H1 (cell line): ENCODE measurements at regions not wholly inside any gene's neighbourhood (a gene's known extent, or its start where the extent isn't known, plus 50 kb on each side); places are given as distances from the start of the nearest gene placed in this dataset.
A peak's percentile ranks its signal among the peaks of the same experiment; 100 is the strongest.
"Not testable (repeated sequence)": the region's sequence is repeated elsewhere in the genome, so short reads cannot be mapped to it uniquely, and the experiment has no call there.

Experiments
- CTCF ChIA-PET: fragments of 300-600 bp; sonication (Branson Sonifier 250); formaldehyde crosslinking; loops from one replicate; lab custom pipeline; 2021; ENCODE audit not compliant: partially characterized antibody; lab: Charles Lee
- POLR2A ChIA-PET: fragments of 300-600 bp; sonication (Branson Sonifier 250); formaldehyde crosslinking; loops from one replicate; lab custom pipeline; 2021; ENCODE audit warnings: inconsistent platforms; ENCODE audit not compliant: partially characterized antibody; lab: Charles Lee
- DNase-seq, 2 experiments: peaks; one replicate each; pipeline versions ENCODE4 v3.0.0 to v3.0.0-alpha.2; 2010 to 2022; ENCODE audit warnings: low spot score in 2 of 2, low read depth in 1 of 2, mixed read lengths in 1 of 2
- FAIRE-seq: peaks from 2 replicates; lab custom pipeline; 2011; peaks lifted over from hg19 to GRCh38; lab: Jason Lieb, UNC
- H2AFZ ChIP-seq: 2 replicates; pipeline ENCODE4 v1.8.1; 2012; ENCODE audit warnings: low read length, inconsistent platforms
- H2AK5ac ChIP-seq: 2 replicates; pipeline ENCODE4 v1.6.1; 2013; ENCODE audit warnings: low read depth, low read length
- H2BK120ac ChIP-seq: replicated peaks from 2 replicates; pipeline ENCODE3; 2013; ENCODE audit warnings: low read depth, low read length, inconsistent platforms
- H2BK12ac ChIP-seq: 2 replicates; pipeline ENCODE4 v1.6.1; 2013; ENCODE audit warnings: low read depth, low read length
- H2BK15ac ChIP-seq: 2 replicates; pipeline ENCODE4 v1.6.1; 2013; ENCODE audit warnings: low read length
- H2BK20ac ChIP-seq: 2 replicates; pipeline ENCODE4 v1.6.1; 2013; ENCODE audit warnings: low read length
- H2BK5ac ChIP-seq: 2 replicates; pipeline ENCODE4 v1.6.1; 2013; ENCODE audit warnings: low read depth, low read length
- H3K14ac ChIP-seq: 2 replicates; pipeline ENCODE4 v1.6.1; 2013; ENCODE audit warnings: inconsistent platforms; ENCODE audit not compliant: insufficient read length
- H3K18ac ChIP-seq: 2 replicates; pipeline ENCODE4 v1.6.1; 2013; ENCODE audit warnings: low read length; ENCODE audit errors: extremely low read depth
- H3K23ac ChIP-seq: 2 replicates; pipeline ENCODE4 v1.6.1; 2013; ENCODE audit warnings: inconsistent platforms; ENCODE audit not compliant: insufficient read length
- H3K23me2 ChIP-seq: 2 replicates; pipeline ENCODE4 v1.6.1; 2013; ENCODE audit warnings: low read depth, low read length
- H3K27ac ChIP-seq: 2 replicates; pipeline ENCODE4 v1.6.1; 2011; ENCODE audit warnings: low read depth, low read length, inconsistent platforms
- H3K27me3 ChIP-seq, 4 experiments: replicated peaks in 1 of 4; 1 replicate in 1 of 4; 2 replicates in 3 of 4; pipeline versions ENCODE4 v1.6.1 to v1.8.1; 2011 to 2013; ENCODE audit warnings: low read length in 3 of 4, mild to moderate bottlenecking in 3 of 4, inconsistent platforms in 2 of 4, mixed read lengths in 2 of 4, moderate library complexity in 1 of 4; ENCODE audit not compliant: control insufficient read depth in 3 of 4, insufficient read depth in 3 of 4; ENCODE audit errors: extremely low read depth in 1 of 4
- H3K36me3 ChIP-seq, 4 experiments: 2 replicates each; pipeline versions ENCODE4 v1.6.1 to v1.8.1; 2011 to 2013; ENCODE audit warnings: mild to moderate bottlenecking in 4 of 4, low read length in 3 of 4, moderate library complexity in 2 of 4, control low read depth in 1 of 4, inconsistent platforms in 1 of 4; ENCODE audit not compliant: insufficient read depth in 4 of 4, control insufficient read depth in 2 of 4
- H3K4ac ChIP-seq: replicated peaks from 2 replicates; pipeline ENCODE3; 2013; ENCODE audit warnings: low read length, low read depth, mixed read lengths, inconsistent platforms; ENCODE audit not compliant: insufficient read length
- H3K4me1 ChIP-seq, 4 experiments: replicated peaks in 1 of 4; 1 replicate in 1 of 4; 2 replicates in 3 of 4; pipeline versions ENCODE4 v1.6.1 to v1.8.1; 2011 to 2013; ENCODE audit warnings: low read length in 3 of 4, inconsistent platforms in 2 of 4, mixed read lengths in 1 of 4; ENCODE audit not compliant: insufficient read depth in 4 of 4, control insufficient read depth in 3 of 4
- H3K4me2 ChIP-seq, 2 experiments: 2 replicates each; pipeline versions ENCODE4 v1.6.1 to v1.8.1; 2011 to 2013; ENCODE audit warnings: low read depth in 2 of 2, low read length in 2 of 2, control low read depth in 1 of 2, inconsistent platforms in 1 of 2, mild to moderate bottlenecking in 1 of 2; ENCODE audit not compliant: insufficient read depth in 1 of 2
- H3K4me3 ChIP-seq, 4 experiments: fragments of 200-600, 300-600 bp in 1 of 4; sonication (generic), shearing (Covaris generic), sonication (Bioruptor Twin) in 1 of 4; 2 replicates each; pipeline versions ENCODE4 v1.5.1 to v1.8.1; 2011 to 2016; ENCODE audit warnings: low read length in 4 of 4, low read depth in 3 of 4, control low read depth in 2 of 4, inconsistent platforms in 2 of 4, mild to moderate bottlenecking in 2 of 4, mixed read lengths in 1 of 4, moderate library complexity in 1 of 4; ENCODE audit not compliant: insufficient read depth in 2 of 4; ENCODE audit errors: extremely low read depth in 1 of 4
- H3K56ac ChIP-seq: replicated peaks from 2 replicates; pipeline ENCODE3; 2013; ENCODE audit warnings: low read depth, mild to moderate bottlenecking, mixed read lengths, low read length, inconsistent platforms; ENCODE audit not compliant: insufficient read length
- H3K79me1 ChIP-seq: 2 replicates; pipeline ENCODE4 v1.6.1; 2013; ENCODE audit warnings: low read depth, low read length, control low read depth
- H3K79me2 ChIP-seq, 2 experiments: 2 replicates each; pipeline versions ENCODE4 v1.6.1 to v1.8.1; 2012 to 2013; ENCODE audit warnings: low read length in 2 of 2, mild to moderate bottlenecking in 2 of 2, inconsistent platforms in 1 of 2; ENCODE audit not compliant: insufficient read depth in 2 of 2, control insufficient read depth in 1 of 2
- H3K9ac ChIP-seq, 4 experiments: replicated peaks in 1 of 4; 1 replicate in 1 of 4; 2 replicates in 3 of 4; pipeline versions ENCODE4 v1.6.1 to v1.8.1; 2011 to 2013; ENCODE audit warnings: low read depth in 3 of 4, low read length in 3 of 4, control low read depth in 2 of 4, mild to moderate bottlenecking in 2 of 4, moderate library complexity in 2 of 4, inconsistent platforms in 1 of 4; ENCODE audit errors: extremely low read depth in 1 of 4
- H3K9me3 ChIP-seq, 2 experiments: 2 replicates each; pipeline versions ENCODE4 v1.6.1 to v1.8.1; 2012 to 2013; ENCODE audit warnings: mild to moderate bottlenecking in 2 of 2, moderate library complexity in 2 of 2, control low read depth in 1 of 2, inconsistent platforms in 1 of 2, low read depth in 1 of 2, low read length in 1 of 2, mixed read lengths in 1 of 2; ENCODE audit not compliant: insufficient read depth in 2 of 2
- H4K20me1 ChIP-seq, 2 experiments: replicated peaks in 1 of 2; 2 replicates each; pipeline versions ENCODE3 to v1.8.1; 2011 to 2013; ENCODE audit warnings: inconsistent platforms in 2 of 2, low read length in 2 of 2, mild to moderate bottlenecking in 1 of 2; ENCODE audit not compliant: insufficient read depth in 2 of 2, control insufficient read depth in 1 of 2
- H4K5ac ChIP-seq: 2 replicates; pipeline ENCODE4 v1.6.1; 2013; ENCODE audit warnings: low read length, low read depth, mixed read lengths, inconsistent platforms; ENCODE audit not compliant: insufficient read length
- H4K8ac ChIP-seq: 2 replicates; pipeline ENCODE4 v1.8.0; 2013; ENCODE audit warnings: mild to moderate bottlenecking, moderate library complexity, low read length, inconsistent platforms; ENCODE audit not compliant: insufficient read depth; ENCODE audit errors: extremely low read depth
- H4K91ac ChIP-seq: replicated peaks from 2 replicates; pipeline ENCODE3; 2013; ENCODE audit warnings: low read length, mixed read lengths, inconsistent platforms; ENCODE audit not compliant: insufficient read length
- CTCF ChIP-seq, 3 experiments: IDR thresholded peaks; 1 replicate in 2 of 3; 2 replicates in 1 of 3; pipeline versions ENCODE4 v1.5.1 to v1.6.1; 2011; ENCODE audit warnings: low read length in 3 of 3, mild to moderate bottlenecking in 3 of 3, inconsistent platforms in 2 of 3, low read depth in 1 of 3, moderate library complexity in 1 of 3; ENCODE audit not compliant: insufficient read depth in 1 of 3; ENCODE audit errors: control extremely low read depth in 1 of 3
- RAD21 ChIP-seq, 2 experiments: IDR thresholded peaks in 1 of 2; conservative IDR thresholded peaks in 1 of 2; 2 replicates each; pipeline ENCODE4 v1.6.1; 2011; ENCODE audit warnings: low read depth in 2 of 2, low read length in 2 of 2, improper control_type of control experiment in 1 of 2, inconsistent platforms in 1 of 2, mild to moderate bottlenecking in 1 of 2, moderate library complexity in 1 of 2
- WGBS, 2 experiments: shearing (Covaris generic) in 1 of 2; methylation state at CpG; one replicate each; pipeline versions ENCODE4 v1.1.6 to v1.1.7; 2013 to 2015; ENCODE audit warnings: low lambda C conversion rate in 2 of 2, mixed read lengths in 2 of 2, inconsistent platforms in 1 of 2, low coverage in 1 of 2, missing lambda C conversion rate in 1 of 2; ENCODE audit not compliant: insufficient replicate concordance in 2 of 2, insufficient coverage in 1 of 2, insufficient read length in 1 of 2; ENCODE audit errors: extremely low coverage in 1 of 2, missing lambda C conversion rate in 1 of 2; 5-methylcytosine and 5-hydroxymethylcytosine counted together

- H4K20me1 ChIP-seq, H3K4me1 ChIP-seq, H3K9ac ChIP-seq, H3K4ac ChIP-seq, H2BK5ac ChIP-seq, H2AFZ ChIP-seq, H3K4me2 ChIP-seq, H2BK20ac ChIP-seq, H3K56ac ChIP-seq, H4K8ac ChIP-seq, H3K79me1 ChIP-seq, H3K27me3 ChIP-seq, H2BK120ac ChIP-seq, H2BK15ac ChIP-seq, H3K27ac ChIP-seq, H3K23me2 ChIP-seq, H2BK12ac ChIP-seq, H3K23ac ChIP-seq, H3K9me3 ChIP-seq, H2AK5ac ChIP-seq, H3K4me3 ChIP-seq, H4K5ac ChIP-seq, H4K91ac ChIP-seq, H3K79me2 ChIP-seq, POLR2A ChIA-PET, H3K36me3 ChIP-seq, H3K14ac ChIP-seq: not testable (repeated sequence)
- FAIRE-seq, result peak; percentile 72
- DNase-seq, result peak; percentile 7 to 58
- TF ChIP-seq CTCF (IDR thresholded peaks at IDR 0.05; ENCODE audit: control extremely low read depth in 1 of 3, insufficient read depth in 1 of 3, low read depth in 1 of 3, low read length in 3 of 3) (peak in 2 of 3 experiments; percentile 62 to 63; a peak in 3 of 4 replicates), RAD21 (IDR thresholded peaks at IDR 0.05 in 1 of 2, conservative IDR thresholded peaks at IDR 0.05 in 1 of 2; ENCODE audit: low read depth in 2 of 2, low read length in 2 of 2) (peak; percentile 67 to 70)
- TF ChIP-seq, all 59 proteins: peak for 2; not testable (repeated sequence) for 57
- CTCF ChIA-PET, H3K18ac ChIP-seq: not testable (repeated sequence)
- WGBS, 2 experiments, result 75% methylated on average over 2 of the region's 3 CpGs; no CpG with 5 or more reads in 1 of the 2 experiments
Observed at GRCh38 chr2:89048138-89049066, 356.9 kb downstream of the RPIA start.
